HG02973 (cell line): ENCODE measurements at regions not wholly inside any gene's neighbourhood (a gene's known extent, or its start where the extent isn't known, plus 50 kb on each side); places are given as distances from the start of the nearest gene placed in this dataset.
"Not testable (repeated sequence)": the region's sequence is repeated elsewhere in the genome, so short reads cannot be mapped to it uniquely, and the experiment has no call there.

Source experiments
- ATAC-seq: cut with Tn5 transposase; IDR thresholded peaks from one replicate; pipeline ENCODE4 v1.9.1; 2021; ENCODE audit warnings: moderate library complexity; ENCODE audit not compliant: unreplicated experiment

DNA sequence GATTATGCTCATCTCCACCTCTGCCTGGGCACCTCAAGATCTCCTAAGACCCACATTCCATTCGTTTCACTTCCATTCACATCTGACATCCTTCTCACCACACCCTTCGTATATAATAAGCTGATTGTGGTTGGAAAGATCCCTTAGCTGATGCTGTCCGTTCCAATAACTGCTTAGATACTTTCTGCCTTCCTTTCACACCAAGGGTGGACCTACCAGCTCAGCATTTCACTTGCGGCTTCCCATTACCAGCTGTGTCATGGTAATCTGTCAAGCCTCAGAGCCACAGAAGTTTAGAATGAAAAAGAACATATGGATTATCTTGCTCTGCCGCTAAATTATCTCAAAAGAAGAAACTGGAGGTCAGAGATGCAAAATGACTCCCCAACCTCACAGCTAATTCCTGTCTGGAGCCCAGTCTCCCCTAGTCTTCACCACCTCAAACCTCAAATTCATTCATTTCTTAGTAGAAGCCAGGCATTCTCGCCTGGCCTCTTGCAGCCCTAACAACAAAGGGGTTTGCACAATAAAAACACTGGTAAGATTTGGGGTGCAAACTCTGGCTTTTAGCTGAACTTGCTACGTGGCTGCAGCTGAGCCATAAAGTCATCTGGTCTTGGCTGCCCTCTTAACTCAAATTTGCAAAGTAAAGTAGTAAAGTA, 182.8 kb upstream of the HS3ST3A1 start:
- no peak for ATAC-seq

DNA sequence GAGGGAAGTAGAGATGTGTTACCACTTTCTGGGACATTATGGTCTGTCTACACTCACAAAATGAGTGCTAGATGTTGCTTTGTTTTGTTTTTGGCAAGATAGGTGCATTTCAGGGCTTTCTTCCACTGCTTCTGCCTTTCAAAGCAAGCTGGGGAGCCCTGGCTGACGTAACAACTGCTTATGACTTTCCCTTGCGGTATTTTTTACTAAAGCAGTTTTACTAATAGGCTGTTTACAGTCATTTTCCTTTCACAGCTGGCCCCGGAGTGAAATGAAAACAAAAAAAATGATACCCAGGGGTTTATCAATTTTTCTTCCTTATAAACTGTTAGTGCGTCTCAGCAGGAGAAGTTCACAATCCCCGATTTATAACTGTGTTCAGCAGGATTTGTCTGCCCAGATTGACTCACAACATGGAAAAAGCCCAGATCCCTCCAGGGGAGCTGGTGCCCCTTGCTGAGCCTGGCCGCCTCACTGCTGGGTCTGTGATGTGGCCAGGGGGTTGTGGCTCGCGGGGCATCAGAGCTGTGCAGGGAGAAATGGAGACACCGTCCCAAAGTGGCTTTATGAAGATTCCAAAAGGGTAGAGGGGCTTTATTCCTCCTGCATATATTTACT, 184.4 kb upstream of the HS3ST3A1 start:
- ATAC-seq: no peak

DNA sequence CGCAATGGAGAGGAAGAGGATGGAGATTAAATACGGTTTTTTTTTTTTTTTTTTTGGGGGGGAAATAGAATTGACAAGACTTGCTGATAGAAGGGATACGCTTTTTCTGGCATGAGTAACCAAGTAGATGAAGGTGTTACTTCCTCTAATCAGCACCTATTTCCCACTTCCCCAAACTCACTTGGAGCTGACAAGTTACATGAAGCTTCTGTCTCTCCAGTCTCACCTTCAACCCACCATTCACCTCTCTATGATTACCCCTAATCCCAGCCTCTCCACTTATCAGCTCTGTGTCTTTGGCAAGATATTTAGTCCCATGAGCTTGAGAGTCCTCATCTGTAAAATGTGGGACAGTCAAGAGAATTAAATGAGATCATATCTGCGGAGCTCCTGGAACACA, 185.9 kb upstream of the HS3ST3A1 start:
- ATAC-seq: no peak

DNA sequence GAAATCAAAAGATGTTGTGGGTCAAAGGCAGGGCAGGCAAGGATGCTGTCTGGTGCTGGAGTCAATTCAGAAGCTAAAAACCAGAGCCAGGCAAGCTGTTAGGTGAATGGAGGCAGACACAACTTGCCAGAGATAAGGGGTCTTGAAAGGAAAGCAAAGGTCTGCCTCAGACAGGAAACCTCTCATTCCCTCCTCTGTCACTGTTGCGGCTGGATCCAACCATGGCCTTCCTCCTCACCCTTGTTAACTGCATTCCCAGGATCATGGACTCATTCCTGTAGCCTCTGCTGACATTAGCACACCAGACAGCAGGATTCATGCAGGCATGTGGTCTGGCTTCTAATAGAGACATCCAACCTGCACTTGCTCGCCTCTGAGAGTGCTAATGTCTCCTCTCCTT, 186.7 kb upstream of the HS3ST3A1 start:
- ATAC-seq: no peak

DNA sequence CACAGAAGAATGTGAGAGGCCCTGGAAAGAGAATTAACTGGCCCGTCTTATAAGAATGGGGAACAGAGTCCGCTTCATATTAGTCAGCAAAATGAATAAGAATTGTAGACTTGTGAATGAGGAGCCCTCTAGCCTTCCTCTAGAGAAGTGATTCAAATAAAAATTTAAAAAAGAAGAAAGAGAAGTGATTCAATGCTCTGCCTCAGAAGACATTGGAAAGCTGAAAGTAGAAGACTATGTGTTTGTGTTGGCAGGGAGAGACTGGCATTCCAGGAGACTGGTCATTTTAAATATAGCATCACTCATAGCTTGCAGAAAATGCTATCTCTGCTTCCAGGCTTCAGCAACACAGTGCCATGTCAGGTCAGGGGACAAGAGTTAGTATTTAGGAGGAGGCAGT, 190.6 kb upstream of the HS3ST3A1 start:
- no peak for ATAC-seq

DNA sequence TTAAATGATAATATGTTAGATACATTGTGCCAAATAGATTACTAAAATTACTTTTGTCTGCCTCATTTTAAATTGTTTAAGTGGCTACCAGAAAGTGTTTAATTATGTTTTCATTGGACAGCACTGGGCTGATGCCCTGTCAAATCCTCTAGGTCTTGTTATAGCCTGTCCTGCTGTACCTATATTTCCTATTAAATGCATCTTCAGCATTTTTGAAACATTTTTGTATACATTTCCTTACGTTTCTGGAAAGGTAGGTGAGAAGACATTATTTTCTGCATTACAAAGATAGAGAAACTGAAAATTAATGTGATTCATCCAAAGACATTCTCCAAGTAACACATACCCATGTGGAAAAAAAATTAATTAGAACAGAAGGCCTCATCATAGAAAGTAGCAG, 192.2 kb upstream of the HS3ST3A1 start:
- no peak for ATAC-seq

DNA sequence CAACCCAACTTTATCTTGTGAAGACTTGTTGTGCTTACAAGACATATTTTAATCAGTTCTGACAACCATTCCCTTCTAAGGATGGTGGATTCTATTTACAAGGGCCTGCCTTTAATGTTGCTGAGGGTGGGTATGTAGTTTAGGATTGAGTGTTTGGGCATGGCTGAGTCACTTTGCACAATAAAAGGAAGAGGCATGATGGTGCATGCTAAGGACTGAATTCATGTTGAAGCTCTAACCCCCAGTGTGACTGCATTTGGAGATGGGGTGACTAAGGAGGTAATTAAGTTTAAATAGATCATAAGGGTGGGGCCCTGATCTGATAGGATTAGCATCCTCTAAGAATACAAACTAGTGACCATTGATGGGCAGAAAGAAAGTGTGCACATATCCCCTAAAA, 196.1 kb upstream of the HS3ST3A1 start:
- ATAC-seq: no peak

DNA sequence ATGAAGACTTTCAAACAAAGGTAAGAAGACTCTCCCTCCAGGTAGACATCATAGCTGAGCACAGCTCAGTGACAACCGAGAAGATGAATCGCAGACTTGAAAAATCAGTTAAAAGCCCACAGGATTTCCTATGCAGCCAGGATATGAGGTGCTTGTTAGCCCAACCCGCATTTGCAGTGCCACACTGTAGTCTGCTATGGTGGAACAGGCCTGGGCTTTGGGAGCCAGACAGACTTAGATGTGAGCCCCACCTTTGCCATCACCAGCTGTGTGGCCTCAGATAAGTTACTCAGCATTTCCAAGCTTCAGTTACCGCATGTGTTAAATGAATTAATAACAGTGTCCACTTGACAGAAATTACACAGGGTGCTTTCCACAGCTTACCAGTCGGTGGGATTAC, 204.4 kb upstream of the HS3ST3A1 start:
- ATAC-seq: no peak

DNA sequence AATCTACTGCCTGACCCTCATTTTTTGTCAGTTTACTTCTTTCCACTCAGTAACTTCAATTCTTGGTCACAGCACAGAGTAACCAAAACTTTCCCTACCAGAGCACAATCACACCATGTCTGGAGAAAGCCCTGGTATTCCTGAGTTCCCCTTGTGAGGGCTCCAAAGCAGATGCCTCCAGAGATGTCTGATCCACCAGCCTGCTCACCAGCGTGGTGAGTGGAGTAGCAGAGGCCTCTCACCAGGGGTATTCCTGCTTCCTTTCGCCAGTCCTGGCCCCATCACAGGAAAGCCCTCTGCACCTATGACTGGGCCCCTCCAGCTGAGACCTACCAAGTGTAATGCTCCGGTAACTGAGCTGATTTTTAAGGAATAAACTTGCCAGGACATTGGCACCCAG, 205.4 kb upstream of the HS3ST3A1 start:
- no peak for ATAC-seq

DNA sequence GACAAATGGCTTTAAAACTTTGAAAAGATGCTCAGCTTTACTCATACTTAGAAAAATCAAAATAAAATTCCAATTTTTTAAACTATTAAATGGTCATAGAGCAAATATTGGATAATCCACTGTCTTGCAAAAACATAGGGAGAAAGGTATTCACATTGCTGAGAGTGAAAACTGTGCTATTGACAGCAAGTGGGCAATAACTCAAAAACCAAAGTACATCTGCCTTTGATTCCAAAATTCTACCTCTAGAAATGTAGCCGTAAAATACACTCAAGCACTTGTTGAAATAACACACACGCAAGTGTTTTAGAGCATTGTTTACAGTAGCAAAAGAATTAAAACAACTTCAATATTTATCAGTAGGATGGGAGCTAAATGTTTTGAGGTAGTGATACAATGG, 210.6 kb upstream of the HS3ST3A1 start:
- no peak for ATAC-seq

DNA sequence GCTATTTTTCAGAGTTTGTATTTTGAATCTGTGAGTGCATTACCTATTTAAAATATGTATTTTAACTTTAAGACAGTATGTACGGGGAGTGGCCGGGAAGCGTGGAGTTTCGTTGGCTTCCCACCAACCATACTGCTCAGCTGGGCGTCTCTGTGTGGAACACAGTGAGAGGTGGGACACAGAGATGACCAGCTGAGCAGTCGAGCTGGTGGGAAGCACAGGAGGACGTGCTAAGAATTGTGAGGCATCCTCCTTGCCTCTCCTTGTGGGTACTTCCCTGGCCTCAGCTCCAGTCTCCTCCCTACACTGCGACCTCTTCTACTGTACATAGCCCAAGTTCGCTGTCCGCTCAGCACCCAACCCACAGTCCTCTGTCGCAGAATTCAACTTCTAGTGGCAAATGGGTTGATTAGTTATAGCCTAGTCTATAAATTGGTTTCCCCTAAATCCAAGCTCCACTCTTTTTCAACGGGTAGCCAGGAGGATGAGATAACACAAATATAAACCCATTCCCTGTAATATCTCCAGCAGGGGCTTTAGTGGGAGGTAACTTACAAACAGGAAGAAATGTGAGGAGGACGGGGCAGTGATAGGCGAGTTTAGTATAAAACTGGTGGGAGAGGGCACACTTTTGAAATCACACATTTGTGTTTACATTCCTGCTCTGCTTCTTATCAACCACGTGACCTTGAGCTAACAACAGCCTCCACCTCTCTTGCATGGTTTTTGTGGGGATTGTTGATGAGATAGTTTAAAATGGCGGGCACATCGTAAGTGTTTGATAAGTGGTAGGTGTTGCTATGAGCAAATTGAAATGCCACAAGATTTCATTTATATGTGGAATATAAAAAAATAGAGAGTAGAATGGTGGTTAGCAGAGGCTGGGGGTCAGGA, 211.9 kb upstream of the HS3ST3A1 start:
- ATAC-seq: no peak

DNA sequence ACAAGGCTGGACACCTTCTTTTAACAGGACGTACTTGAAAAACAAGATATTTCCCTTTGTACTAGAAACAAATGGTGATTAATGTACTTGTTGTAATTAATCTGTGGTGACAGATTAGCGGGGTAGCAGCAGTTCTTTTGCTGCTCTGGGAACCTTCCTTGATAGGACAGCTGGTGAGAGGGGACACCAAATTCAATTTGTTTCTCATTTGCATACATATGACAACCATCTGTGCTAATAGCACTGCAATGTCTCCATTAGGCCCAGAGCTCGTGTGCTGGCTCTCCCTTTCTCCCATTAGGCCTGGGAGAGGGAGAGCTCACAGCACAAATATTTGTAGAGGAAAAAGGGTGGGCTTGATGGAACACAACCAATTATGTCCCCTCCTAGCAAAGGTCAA, 221.0 kb upstream of the HS3ST3A1 start:
- no peak for ATAC-seq

DNA sequence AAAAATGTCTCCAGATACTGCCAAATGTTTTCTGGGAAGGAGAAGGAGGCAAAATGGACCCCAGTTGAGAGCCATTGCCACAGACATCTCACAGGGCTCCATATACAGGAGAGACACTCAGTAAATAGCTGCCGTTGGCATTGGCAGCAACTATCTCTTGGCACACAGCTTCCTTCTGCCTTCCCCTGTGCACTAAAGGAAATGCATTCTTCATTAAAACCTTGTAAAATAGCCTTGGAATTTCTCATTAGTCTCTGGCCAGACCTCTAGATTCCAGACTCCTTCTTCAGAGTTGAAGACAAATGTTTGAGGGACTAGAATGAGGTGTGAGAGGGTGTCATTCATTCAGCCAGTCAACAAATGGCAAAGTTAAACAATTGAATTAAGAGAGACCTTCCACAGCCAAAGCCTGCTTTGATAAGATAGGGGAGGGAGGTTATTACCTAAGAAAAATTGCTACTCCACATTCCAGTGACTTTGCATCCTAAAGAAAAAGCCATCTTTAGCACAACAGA, 223.9 kb upstream of the HS3ST3A1 start:
- no peak for ATAC-seq

DNA sequence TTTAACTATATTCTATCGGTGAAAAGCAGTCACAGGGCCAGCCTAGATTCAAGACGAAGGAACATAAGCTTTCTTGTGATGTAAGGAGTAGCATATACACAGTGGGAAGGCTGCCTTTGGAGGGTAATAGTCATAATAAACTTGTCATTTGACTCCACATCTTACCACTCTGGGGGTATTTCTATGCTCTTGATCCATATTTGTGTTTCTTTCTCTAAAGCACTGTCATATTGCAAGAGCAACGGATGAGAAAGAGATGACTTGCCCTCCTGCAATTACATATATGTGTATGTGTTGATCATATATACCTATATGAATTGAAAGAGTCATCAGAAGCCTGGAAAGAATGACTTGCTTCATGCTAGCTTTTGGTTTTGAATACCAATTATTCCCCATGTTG, 225.4 kb upstream of the HS3ST3A1 start:
- no peak for ATAC-seq

DNA sequence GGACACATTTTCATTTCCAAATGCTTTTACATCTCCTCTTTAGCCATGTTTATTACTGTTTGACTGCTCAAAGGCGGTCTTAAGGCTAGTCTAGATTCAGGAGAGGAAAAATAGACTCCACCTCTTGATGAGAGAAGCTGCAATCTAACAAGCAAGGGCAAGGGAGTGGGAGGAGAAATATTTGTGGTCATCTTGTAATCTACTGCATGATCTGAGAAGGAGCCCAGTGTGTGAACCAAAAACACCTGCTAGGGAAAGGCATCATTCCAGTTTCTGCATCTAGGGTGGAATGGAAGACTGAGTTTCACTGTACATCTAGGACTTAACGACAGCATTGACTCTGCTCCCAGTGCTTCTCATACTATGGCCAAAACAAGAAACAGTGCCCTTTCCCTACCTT, 232.2 kb upstream of the HS3ST3A1 start:
- no peak for ATAC-seq

DNA sequence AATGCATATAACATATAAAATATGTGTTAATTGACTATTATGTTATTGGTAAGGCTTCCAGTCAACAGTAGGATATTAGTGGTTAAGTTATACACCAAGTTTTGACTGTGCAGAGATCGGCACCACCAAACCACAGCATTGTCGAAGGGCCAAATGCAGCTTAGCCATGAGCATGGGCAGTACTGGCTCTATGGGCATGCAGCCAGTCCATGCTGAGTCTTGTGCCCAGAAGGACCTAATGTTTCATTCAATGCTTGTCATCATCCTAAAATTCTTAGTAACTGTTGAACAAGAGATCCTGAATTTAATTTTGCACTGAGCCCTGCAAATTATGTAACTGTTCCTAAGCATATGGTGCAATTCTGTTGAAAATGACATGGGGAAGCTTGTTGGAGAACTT, 233.4 kb upstream of the HS3ST3A1 start:
- ATAC-seq: no peak

DNA sequence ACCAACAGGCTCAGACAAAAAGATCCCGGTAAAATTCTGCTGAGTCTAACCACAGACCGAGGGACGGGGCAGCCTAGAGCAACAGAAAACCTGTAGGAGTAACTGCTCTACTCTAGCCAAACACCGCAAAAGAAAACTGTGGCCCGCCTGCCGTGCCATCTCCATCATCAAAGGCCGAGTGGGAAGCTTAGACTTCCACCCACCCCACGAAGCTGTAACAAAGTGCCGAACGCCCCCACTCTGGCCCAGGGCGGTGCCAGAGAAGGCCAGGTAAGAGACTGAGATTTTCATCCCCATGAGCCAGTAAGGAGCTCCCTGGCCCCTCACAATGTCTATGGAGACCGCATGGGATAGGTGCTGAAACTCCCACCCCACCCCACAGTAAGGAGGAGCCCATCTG, 231.9 kb upstream of the COX10 start:
- ATAC-seq: no peak

DNA sequence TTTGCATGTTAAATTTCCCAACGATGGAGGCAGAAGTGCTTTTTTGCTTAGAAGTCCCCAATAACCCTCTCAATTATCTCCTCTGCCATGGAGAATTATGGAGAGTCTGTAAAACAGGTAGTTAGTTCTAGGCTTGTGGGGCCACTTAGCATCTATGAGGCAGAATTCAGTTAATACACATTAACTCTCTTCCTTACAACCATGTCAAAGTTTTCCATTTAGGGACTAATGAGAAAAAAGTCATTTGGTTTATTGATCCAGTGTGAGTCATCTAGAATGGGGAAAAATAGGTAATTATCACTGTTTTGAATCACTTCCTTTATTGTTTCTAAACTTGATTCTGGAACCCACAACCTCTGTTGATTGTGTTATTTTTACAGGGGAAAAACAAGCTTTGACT, 229.1 kb upstream of the COX10 start:
- ATAC-seq: no peak

DNA sequence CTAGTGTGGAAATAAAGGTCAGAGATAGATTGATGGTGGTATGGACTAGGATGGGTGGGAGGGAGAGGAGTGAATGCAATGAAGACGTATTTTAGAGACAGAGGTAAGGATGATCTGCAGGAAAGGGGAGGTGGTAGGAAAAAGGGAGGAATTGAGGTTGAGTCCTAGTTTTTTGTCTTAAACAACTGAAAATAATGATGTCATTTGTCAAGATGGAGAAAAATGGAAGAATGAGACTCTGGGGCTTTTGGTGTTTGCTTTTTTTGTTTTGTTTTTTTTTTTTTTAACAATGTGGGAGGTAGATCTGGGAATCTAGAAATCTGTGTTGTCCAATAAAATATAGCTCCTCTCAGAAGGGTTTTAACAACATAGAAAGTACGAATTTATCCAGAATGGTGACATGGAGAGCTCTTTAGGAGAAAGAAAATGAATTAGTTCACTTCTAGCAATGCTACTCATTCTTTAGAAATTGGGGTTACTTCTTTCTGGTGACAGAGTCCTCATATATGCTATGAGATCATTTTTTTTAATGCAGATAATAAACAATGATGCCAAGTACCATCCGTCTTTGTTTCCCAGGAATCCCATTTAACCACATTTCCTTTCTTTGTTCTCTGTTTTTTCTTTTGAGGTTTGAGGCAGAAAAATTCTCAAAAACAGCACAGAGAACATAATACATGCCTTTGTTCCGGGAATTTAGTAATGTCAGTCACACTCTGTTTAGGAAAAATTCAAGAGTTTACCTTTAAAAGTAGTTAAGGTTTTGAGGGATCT, 225.3 kb upstream of the COX10 start:
- no peak for ATAC-seq

DNA sequence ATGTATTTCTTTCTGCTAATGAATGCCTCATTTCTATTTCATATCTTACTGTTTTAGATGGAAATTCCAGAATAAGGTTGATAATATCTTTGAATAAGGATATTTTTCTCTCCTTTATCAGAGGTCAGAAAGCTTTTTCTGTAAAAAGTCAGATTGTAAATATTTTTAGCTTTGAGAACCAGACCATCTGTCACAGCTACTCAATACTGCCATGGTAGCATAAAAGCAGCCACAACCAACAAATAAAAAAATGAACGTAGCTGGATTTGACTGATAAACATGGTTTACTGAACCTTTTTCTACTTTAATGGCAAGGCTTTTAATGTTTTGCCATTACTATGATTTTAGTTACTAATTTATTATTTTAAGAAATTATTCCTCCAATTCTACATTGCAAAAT, 217.4 kb upstream of the COX10 start:
- no peak for ATAC-seq

DNA sequence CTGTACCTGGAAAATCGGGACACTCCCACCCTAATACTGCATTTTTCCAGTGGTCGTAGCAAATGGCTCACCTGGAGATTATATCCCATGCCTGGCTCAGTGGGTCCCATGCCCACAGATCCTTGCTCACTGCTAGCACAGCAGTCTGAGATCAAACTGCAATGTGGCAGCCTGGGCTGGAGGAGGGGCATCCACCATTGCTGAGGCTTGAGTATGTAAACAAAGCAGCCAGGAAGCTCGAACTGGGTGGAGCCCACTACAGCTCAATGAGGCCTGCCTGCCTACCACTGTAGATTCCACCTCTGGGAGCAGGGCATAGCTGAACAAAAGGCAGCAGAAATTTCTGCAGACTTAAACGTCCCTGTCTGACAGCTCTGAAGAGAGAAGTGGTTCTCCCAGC, 213.6 kb upstream of the COX10 start:
- ATAC-seq: not testable (repeated sequence)
